K562 (cell line): ENCODE measurements at regions not wholly inside any gene's neighbourhood (a gene's known extent, or its start where the extent isn't known, plus 50 kb on each side); places are given as distances from the start of the nearest gene placed in this dataset.

Experiments
- ATAC-seq: fragments of 200-7000 bp; cut with Tn5 transposase; 3 replicates; pipeline ENCODE4 v1.9.1; 2020; ENCODE audit warnings: moderate library complexity
- BruUV-seq: library from RNA; stranded (reverse); fragments of 400-500 nt; replicated peaks from 2 replicates; lab custom pipeline; 2021; lab: Mats Ljungman, UMichigan
- CTCF ChIA-PET: fragments of 300-600 bp; formaldehyde crosslinking; extraction: SDS; loops from one replicate; lab custom pipeline; 2021; ENCODE audit warnings: low intra/inter-chr PET ratio; lab: Yijun Ruan, JAX
- POLR2A ChIA-PET: fragments of 300-600, 350-650 bp; sonication (Branson Sonifier 250); formaldehyde crosslinking; extraction: SDS; loops from one replicate; lab custom pipeline; 2021; ENCODE audit warnings: antibody characterized with exemption, inconsistent platforms; lab: Yijun Ruan, JAX
- DNase-seq, 4 experiments: peaks; one replicate each; pipeline versions ENCODE4 v3.0.0 to v3.0.0-alpha.2; 2011 to 2018; ENCODE audit warnings: low spot score in 3 of 4, mixed read lengths in 3 of 4; ENCODE audit errors: extremely low read depth in 1 of 4
- FAIRE-seq: peaks from 2 replicates; lab custom pipeline; 2011; peaks lifted over from hg19 to GRCh38; lab: Jason Lieb, UNC
- H2AFZ ChIP-seq: 2 replicates; pipeline ENCODE4 v1.6.0; 2011; ENCODE audit warnings: low read depth, low read length, control low read depth, inconsistent platforms
- H3K27ac ChIP-seq: fragments of 200-600 bp; 3 replicates; pipeline ENCODE4 v1.8.0; 2011; ENCODE audit warnings: low read depth, mild to moderate bottlenecking, control low read depth, inconsistent platforms, low read length, moderate library complexity, mixed read lengths; ENCODE audit errors: extremely low read depth
- H3K27me3 ChIP-seq, 2 experiments: fragments of 300-600 bp in 1 of 2; 2 replicates in 1 of 2; 3 replicates in 1 of 2; pipeline versions ENCODE4 v1.6.0 to v1.8.0; 2011; ENCODE audit warnings: inconsistent platforms in 2 of 2, low read length in 2 of 2, mild to moderate bottlenecking in 1 of 2, mixed read lengths in 1 of 2, moderate library complexity in 1 of 2; ENCODE audit not compliant: control insufficient read depth in 2 of 2, insufficient read depth in 2 of 2
- H3K36me3 ChIP-seq: fragments of 300-600 bp; 3 replicates; pipeline ENCODE4 v1.8.0; 2011; ENCODE audit warnings: mild to moderate bottlenecking, low read length, inconsistent platforms; ENCODE audit not compliant: control insufficient read depth, insufficient read depth
- H3K4me1 ChIP-seq, 2 experiments: fragments of 200-600 bp in 1 of 2; replicated peaks in 1 of 2; 2 replicates in 1 of 2; 3 replicates in 1 of 2; pipeline versions ENCODE4 v1.5.1 to v1.8.0; 2011; ENCODE audit warnings: inconsistent platforms in 2 of 2, low read length in 2 of 2, mild to moderate bottlenecking in 1 of 2, mixed read lengths in 1 of 2, moderate library complexity in 1 of 2; ENCODE audit not compliant: control insufficient read depth in 2 of 2, insufficient read depth in 2 of 2
- H3K4me2 ChIP-seq: 2 replicates; pipeline ENCODE4 v1.6.1; 2011; ENCODE audit warnings: low read length, control low read depth, inconsistent platforms, mixed read lengths; ENCODE audit not compliant: insufficient read depth
- H3K4me3 ChIP-seq: fragments of 200-600 bp; sonication (generic), shearing (Covaris generic); 2 replicates; pipeline ENCODE4 v1.5.1; 2016; ENCODE audit warnings: control low read depth, inconsistent platforms
- H3K79me2 ChIP-seq: fragments of 200-600 bp; 3 replicates; pipeline ENCODE4 v1.8.0; 2011; ENCODE audit warnings: low read length, inconsistent platforms; ENCODE audit not compliant: control insufficient read depth, insufficient read depth
- H3K9ac ChIP-seq, 2 experiments: 2 replicates each; pipeline versions ENCODE4 v1.6.0 to v1.6.1; 2011; ENCODE audit warnings: low read depth in 2 of 2, low read length in 2 of 2, control low read depth in 1 of 2, inconsistent platforms in 1 of 2, mild to moderate bottlenecking in 1 of 2, mixed read lengths in 1 of 2; ENCODE audit not compliant: insufficient read depth in 1 of 2
- H3K9me1 ChIP-seq: one replicate; pipeline ENCODE4 v1.6.0; 2011; ENCODE audit warnings: inconsistent platforms, mild to moderate bottlenecking, low read length, moderate library complexity; ENCODE audit not compliant: control insufficient read depth, insufficient read depth
- H3K9me3 ChIP-seq: replicated peaks from 2 replicates; pipeline ENCODE4 v1.5.1; 2011; ENCODE audit warnings: low read depth, low read length, inconsistent platforms; ENCODE audit not compliant: control insufficient read depth, insufficient read depth
- H4K20me1 ChIP-seq: replicated peaks from 2 replicates; pipeline ENCODE4 v1.6.1; 2011; ENCODE audit warnings: low read length, inconsistent platforms, mixed read lengths; ENCODE audit not compliant: control insufficient read depth, insufficient read depth
- ARNT ChIP-seq, 2 experiments: fragments of 450-650 bp; IDR thresholded peaks; 2 replicates each; pipeline ENCODE4 v1.6.1; 2016; ENCODE audit warnings: mild to moderate bottlenecking in 1 of 2
- FOS ChIP-seq: IDR thresholded peaks from 3 replicates; pipeline ENCODE4 v1.6.1; 2011; ENCODE audit not compliant: insufficient read length; ENCODE audit errors: extremely low read depth
- ILF3 ChIP-seq: fragments of 450-650 bp; IDR thresholded peaks from 2 replicates; pipeline ENCODE4 v1.6.1; 2018; ENCODE audit warnings: antibody characterized with exemption, mild to moderate bottlenecking, moderate library complexity, borderline replicate concordance
- PML ChIP-seq: IDR thresholded peaks from 2 replicates; pipeline ENCODE4 v1.6.1; 2012; ENCODE audit warnings: low read length, inconsistent platforms
- SMARCC2 ChIP-seq: fragments of 450-650 bp; IDR thresholded peaks from 2 replicates; pipeline ENCODE4 v1.6.1; 2017; ENCODE audit warnings: antibody characterized with exemption, moderate library complexity, mild to moderate bottlenecking, low read depth
- YY1 ChIP-seq, 3 experiments: IDR thresholded peaks; 2 replicates each; pipeline ENCODE4 v1.6.1; 2011; ENCODE audit warnings: low read length in 2 of 3, mild to moderate bottlenecking in 2 of 3, moderate library complexity in 2 of 3, borderline replicate concordance in 1 of 3, control low read depth in 1 of 3, low read depth in 1 of 3; ENCODE audit not compliant: insufficient read depth in 3 of 3, insufficient replicate concordance in 2 of 3, control insufficient read depth in 1 of 3, insufficient read length in 1 of 3; ENCODE audit errors: extremely low read depth in 1 of 3
- ZEB2 ChIP-seq: fragments of 450-650 bp; IDR thresholded peaks from 2 replicates; pipeline ENCODE4 v1.6.1; 2016
- WGBS: fragments of 100-300 bp; shearing (Covaris generic); methylation state at CpG from one replicate; pipeline ENCODE4 v1.1.6; 2016; ENCODE audit warnings: low coverage, mixed read lengths; ENCODE audit not compliant: insufficient coverage; ENCODE audit errors: missing lambda C conversion rate; 5-methylcytosine and 5-hydroxymethylcytosine counted together
- in situ Hi-C: fragments of 300-500 bp; cut with MboI; formaldehyde crosslinking; loops from 4 replicates; pipeline ENCODE4 v1.15.0; 2018; ENCODE audit warnings: inconsistent platforms, mixed read lengths
- intact Hi-C: fragments of 100-400 bp; cut with micrococcal nuclease; formaldehyde crosslinking; loops from 2 replicates; pipeline ENCODE4 v1.14.2; 2022
- TF ChIP-seq, protein P1 (sequence below): fragments of 450-650 bp; formaldehyde crosslinking; IDR thresholded peaks from 2 replicates; pipeline ENCODE4 v1.4.0; 2020; ENCODE audit warnings: mild to moderate bottlenecking
- TF ChIP-seq, protein P2 (sequence below): sonication (generic); formaldehyde crosslinking; IDR thresholded peaks from 2 replicates; pipeline ENCODE4 v1.4.0; 2020; ENCODE audit warnings: mild to moderate bottlenecking, missing genetic modification reagents
- TF ChIP-seq, protein P3 (sequence below): fragments of 450-650 bp; formaldehyde crosslinking; IDR thresholded peaks from 2 replicates; pipeline ENCODE4 v1.4.0; 2022; ENCODE audit warnings: mild to moderate bottlenecking, moderate library complexity

DNA sequence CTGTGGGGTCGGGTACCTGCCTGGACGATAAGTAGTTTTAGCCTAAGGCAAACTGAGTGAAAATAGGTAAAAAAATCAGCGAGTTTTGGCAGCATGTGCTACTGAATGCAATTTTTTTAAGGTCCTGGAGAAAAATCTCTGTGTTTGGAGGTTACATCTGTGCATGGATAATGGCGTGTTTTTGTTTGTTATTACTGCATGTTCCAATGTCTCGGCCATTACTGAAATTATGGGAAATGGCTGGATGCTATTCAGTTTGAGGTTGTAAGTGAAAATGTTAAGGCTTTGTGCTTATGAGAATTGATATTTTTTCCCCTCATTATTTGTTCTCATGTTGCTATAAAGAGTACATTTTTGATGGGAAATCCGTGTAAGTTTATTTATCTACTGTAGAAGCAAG lies 441.7 kb downstream of the PRDM2 start:
- Histone ChIP-seq H3K4me1 (no peaks in the 10 kb centered on the region), H3K9me3 (no peaks in the 10 kb centered on the region), H2AFZ (no peak overlapping the region), H3K9ac (no peak overlapping the region), H3K79me2 (no peaks in the 10 kb centered on the region), H3K4me2 (no peak overlapping the region), H3K27me3 (peaks cover 7 to 34% of the 10 kb centered on the region in 2 experiments; a peak in 4 of 5 replicates), H4K20me1 (no peaks in the 10 kb centered on the region), H3K36me3 (no peaks in the 10 kb centered on the region), H3K27ac (no peak overlapping the region), H3K4me3 (no peak overlapping the region), H3K9me1 (no peaks in the 10 kb centered on the region)
- no peak for DNase-seq
- WGBS: under 1% methylated on average over 6 of the region's 6 CpGs
- ChIA-PET CTCF (no interaction called here), POLR2A (no interaction called here)
- BruUV-seq: no TSS peak
- intact Hi-C loops (no loop called here), in situ Hi-C loops (no loop called here)
- ATAC-seq: no peak
- TF ChIP-seq ZEB2 (no peak), FOS (no peak), PML (no peak), ILF3 (no peak), YY1 (IDR thresholded peaks at IDR 0.05; ENCODE audit: borderline replicate concordance in 1 of 3, control insufficient read depth in 1 of 3, extremely low read depth in 1 of 3, insufficient read depth in 3 of 3, insufficient read length in 1 of 3, insufficient replicate concordance in 2 of 3, low read depth in 1 of 3, low read length in 2 of 3) (no peak), ARNT (IDR thresholded peaks at IDR 0.05) (no peak), SMARCC2 (no peak)
- TF ChIP-seq, protein P1, sequence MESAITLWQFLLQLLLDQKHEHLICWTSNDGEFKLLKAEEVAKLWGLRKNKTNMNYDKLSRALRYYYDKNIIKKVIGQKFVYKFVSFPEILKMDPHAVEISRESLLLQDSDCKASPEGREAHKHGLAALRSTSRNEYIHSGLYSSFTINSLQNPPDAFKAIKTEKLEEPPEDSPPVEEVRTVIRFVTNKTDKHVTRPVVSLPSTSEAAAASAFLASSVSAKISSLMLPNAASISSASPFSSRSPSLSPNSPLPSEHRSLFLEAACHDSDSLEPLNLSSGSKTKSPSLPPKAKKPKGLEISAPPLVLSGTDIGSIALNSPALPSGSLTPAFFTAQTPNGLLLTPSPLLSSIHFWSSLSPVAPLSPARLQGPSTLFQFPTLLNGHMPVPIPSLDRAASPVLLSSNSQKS: no peak
- TF ChIP-seq, protein P2, sequence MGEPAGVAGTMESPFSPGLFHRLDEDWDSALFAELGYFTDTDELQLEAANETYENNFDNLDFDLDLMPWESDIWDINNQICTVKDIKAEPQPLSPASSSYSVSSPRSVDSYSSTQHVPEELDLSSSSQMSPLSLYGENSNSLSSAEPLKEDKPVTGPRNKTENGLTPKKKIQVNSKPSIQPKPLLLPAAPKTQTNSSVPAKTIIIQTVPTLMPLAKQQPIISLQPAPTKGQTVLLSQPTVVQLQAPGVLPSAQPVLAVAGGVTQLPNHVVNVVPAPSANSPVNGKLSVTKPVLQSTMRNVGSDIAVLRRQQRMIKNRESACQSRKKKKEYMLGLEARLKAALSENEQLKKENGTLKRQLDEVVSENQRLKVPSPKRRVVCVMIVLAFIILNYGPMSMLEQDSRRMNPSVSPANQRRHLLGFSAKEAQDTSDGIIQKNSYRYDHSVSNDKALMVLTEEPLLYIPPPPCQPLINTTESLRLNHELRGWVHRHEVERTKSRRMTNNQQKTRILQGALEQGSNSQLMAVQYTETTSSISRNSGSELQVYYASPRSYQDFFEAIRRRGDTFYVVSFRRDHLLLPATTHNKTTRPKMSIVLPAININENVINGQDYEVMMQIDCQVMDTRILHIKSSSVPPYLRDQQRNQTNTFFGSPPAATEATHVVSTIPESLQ (CRISPR knock-in tag): no peak
- TF ChIP-seq, protein P3, sequence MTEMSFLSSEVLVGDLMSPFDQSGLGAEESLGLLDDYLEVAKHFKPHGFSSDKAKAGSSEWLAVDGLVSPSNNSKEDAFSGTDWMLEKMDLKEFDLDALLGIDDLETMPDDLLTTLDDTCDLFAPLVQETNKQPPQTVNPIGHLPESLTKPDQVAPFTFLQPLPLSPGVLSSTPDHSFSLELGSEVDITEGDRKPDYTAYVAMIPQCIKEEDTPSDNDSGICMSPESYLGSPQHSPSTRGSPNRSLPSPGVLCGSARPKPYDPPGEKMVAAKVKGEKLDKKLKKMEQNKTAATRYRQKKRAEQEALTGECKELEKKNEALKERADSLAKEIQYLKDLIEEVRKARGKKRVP (CRISPR knock-in tag): no peak
- FAIRE-seq: no peak
